ENCODE measurements at regions not wholly inside any gene's neighbourhood (a gene's known extent, or its start where the extent isn't known, plus 50 kb on each side); places are given as distances from the start of the nearest gene placed in this dataset.

GRCh38 chr22:48706934-48707762 lies 1120.5 kb downstream of the BRD1 start:
- DNase-seq (ENCODE audit: low read depth) = no peak

DNA sequence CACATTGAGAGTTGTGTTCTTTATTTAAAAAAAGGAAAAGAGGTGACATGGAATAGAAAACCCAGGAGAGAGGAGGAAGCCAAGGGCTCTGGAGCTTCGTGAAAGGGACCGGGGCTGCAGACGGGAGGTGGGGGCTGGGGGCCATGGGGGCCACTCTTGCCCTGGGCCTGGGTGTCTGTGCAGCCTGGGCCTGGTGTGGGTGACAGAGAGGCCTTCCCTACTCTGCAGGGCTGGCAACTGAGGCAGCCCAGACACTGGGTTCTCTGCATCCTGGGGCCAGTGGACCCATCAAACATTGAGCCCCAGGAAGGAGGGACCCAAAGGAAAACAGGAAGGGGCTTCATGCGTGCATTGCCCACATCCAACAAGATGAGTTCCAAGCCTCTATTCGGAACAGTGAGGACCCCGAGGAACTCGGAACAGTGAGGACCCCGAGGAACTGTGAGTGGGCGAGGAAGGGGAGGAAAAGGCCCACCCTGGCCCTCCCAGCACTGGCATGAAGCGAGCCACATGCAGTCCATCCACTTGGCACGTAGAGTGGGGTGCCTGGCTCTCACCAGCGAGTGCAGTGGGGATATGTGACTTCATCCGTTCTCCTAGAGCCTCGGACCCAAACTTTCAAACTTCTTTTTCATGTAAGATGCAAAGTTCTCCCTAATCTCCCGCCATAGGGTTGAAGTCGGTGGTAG lies 1121.6 kb downstream of the BRD1 start:
- DNase-seq (ENCODE audit: low read depth) = no peak

DNA sequence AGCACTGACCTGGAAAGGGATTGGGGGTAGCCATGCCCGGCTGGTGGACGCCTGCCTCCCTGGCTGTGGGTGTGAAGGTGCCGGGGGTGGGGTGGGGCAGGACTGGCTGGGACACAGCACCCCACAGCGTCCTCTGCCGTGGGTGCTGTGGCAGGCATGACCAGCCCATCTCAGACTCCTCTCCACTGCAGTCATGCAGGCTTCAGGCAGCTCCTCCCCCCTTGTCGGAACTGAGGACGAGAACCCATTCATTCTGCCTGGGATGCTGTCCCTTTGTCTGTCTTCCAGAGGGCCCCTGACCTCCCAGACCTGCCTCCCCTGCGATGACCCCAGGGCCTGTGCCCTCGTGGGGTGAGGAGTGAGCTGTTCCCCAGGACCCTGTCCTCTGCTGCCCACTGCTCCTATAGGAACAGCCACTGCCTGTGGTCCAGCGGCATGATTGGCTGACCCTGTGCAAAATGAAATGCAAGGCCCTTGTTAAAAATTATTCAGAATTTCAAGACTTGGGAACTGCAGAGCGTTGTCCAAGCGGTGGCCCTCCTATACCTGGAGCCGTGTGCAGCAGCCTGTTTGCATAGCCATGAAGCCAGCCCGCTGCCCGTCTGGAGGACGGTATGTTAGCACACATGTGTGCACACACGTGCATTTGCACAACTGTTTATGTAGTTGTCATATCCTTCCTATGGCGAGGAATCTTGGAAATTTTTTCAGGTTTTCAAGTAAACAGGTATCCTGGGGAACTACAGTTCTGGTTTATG lies 1122.3 kb downstream of the BRD1 start:
- DNase-seq (ENCODE audit: low read depth) = no peak

GRCh38 chr22:48704335-48704734 lies 1123.3 kb downstream of the BRD1 start:
- no peak for DNase-seq (ENCODE audit: low read depth)

DNA sequence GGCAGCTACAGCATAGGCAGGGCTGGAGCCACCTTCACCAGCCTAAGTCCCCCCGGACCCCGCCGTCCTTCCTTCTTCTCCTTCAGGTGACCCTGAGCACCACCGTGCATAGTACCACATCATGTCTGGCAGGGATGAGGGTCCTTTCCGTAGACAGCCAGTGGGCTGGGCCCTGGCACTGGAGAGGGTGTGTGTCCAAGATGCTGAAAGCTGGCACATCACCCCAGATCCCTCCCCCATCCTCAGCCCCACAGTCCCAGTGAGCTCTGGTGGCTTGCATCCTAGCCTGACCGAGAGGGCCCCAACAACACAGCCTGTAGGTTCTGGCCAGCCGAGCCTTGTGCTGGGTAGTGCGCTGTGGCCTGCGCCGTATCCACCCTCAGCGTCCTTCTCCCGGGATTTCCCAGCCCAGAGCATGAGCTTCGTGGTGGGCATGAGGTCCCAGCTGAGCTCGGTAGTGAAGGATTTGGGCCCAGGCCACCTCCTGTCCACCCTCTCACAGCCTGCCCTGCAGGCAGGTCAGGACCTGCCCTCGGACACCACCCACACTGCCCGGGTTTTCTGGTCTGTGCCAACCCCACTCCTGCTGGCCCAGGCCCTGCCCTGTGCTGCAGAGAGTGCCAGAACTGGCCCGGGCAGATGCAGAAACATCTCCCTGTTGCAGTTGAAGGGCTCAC lies 1124.3 kb downstream of the BRD1 start:
- no peak for DNase-seq (ENCODE audit: low read depth)

GRCh38 chr22:48702573-48703264 lies 1125.0 kb downstream of the BRD1 start:
- DNase-seq (ENCODE audit: low read depth) = no peak

- DNase-seq (ENCODE audit: low read depth) = no peak
Measured at GRCh38 chr22:48701296-48702030, 1126.2 kb downstream of the BRD1 start.

DNA sequence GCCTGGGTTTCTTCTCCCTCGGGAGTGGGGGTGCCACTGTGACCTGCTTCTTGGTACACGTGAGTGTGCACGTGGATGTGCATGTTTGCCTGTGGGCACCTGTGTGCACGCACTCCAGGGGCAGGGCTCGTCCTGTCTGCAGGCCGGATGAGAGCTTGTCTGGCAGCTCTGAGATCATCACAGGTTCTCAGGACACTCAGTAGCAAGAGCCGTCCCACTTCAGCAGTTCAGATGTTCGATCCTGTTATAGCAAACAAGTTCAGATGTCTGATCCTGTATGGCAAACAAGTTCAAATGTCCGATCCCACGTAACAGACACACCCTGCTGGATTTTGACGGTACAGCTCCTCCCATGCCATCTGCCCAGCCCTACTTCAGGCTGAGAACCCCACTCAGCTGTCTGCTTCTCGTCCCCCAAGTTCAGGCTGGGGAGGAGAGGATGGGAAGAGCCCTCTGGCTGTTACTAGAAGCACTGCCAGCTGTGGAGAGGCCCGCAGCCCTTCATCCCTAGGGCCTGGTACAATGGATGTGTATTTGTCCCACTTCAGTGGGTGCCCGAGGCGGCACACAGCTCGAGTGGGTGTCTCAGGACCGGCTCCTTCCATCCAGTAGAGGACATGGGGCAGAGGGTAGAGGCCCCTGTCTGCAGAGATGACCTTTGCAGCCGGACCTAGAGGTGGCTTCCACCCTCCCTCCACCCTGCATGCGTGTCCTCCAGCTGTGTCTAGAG lies 1126.9 kb downstream of the BRD1 start:
- no peak for DNase-seq (ENCODE audit: low read depth)

- no peak for DNase-seq (ENCODE audit: low read depth)
Measured at GRCh38 chr22:48700180-48700565, 1127.5 kb downstream of the BRD1 start.

DNA sequence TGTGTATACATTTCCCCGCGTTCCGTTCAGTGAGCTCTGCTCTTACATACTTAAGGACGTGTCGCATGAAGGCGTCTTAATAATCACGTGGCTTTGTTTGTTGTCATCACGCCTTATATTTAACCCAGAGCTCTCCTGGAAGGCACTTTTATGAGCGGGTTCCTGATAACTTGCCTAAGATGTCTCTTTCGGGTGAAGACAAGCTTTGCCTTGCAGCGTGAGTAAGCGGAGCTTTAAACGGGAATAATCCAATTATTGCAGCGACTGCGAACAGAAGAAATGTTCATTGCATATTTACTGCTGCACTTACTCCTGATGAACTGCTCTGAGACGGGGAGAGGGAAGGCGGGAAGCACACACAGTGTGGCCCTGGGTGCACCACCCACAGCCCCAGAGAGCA lies 1128.2 kb downstream of the BRD1 start:
- no peak for DNase-seq (ENCODE audit: low read depth)

GRCh38 chr22:48698618-48699017 lies 1129.1 kb downstream of the BRD1 start:
- DNase-seq (ENCODE audit: low read depth) = no peak

GRCh38 chr22:48697694-48698276 lies 1129.9 kb downstream of the BRD1 start:
- DNase-seq (ENCODE audit: low read depth) = no peak

DNA sequence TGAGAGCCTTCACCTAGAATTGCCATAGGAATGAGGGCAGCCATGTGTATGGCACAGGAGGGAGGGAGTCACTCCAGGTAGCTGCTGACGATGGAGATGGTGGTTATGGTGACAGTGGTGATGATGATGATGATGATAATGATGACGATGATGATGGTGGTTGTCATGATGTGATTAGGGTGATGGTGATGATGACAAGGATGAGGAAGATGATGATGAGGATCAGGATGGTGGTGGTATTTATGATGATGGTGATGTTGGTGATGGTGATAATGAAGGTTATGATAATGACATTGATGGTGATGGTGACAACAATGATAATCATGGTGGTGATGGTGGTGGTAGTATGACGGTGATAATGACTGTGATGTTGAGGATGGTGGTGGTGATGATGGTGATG lies 1130.5 kb downstream of the BRD1 start:
- DNase-seq (ENCODE audit: low read depth) = no peak

GRCh38 chr22:48696371-48696770 lies 1131.3 kb downstream of the BRD1 start:
- no peak for DNase-seq (ENCODE audit: low read depth)

DNA sequence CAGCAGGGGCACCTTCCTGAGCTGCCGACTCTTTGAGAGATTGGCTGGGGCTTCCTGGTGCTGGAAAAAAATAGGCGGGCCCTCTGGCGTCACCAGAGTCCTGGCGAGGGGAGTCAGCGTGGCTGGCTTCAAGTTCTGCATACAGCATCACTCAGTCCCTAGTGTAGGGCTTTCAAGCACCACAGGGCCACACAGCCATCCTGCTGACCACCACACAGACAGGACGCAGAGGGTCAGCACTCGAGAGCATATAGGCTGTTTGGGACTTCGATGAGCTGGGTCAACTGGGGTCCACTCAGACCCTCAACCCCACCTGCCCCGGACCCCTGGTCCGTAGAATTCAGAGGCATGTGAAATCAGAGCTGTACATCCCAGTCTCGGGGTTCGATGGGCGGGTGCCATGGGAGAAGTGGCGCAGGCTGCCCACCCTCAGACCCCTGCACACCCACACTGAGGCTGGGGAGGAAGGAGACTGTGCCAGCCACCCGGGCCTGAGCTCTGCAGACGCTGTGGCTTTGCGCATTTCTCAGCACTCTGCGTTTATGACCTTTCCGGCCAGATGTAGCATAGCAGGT lies 1131.9 kb downstream of the BRD1 start:
- no peak for DNase-seq (ENCODE audit: low read depth)

DNA sequence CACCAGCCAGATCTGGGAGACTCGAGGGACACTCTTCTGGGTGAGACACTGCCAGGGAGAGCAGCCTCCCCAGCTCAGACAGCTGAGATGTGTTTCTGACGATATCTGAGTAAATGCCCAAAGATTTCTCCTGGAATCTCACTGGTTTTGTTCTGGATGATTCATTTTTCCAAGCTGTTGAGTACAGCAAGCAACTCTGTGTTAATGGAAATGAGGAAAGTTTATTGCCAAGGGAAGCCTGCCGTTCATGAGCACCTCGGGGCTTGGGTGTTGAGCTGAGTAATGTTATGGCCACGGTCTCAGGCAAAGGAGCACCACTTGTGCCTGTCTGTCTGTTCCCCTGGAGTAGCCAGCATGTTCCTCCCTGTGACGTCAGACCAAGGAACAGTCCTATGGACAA lies 1132.4 kb downstream of the BRD1 start:
- no peak for DNase-seq (ENCODE audit: low read depth)

GRCh38 chr22:48694296-48694883 lies 1133.3 kb downstream of the BRD1 start:
- no peak for DNase-seq (ENCODE audit: low read depth)

DNA sequence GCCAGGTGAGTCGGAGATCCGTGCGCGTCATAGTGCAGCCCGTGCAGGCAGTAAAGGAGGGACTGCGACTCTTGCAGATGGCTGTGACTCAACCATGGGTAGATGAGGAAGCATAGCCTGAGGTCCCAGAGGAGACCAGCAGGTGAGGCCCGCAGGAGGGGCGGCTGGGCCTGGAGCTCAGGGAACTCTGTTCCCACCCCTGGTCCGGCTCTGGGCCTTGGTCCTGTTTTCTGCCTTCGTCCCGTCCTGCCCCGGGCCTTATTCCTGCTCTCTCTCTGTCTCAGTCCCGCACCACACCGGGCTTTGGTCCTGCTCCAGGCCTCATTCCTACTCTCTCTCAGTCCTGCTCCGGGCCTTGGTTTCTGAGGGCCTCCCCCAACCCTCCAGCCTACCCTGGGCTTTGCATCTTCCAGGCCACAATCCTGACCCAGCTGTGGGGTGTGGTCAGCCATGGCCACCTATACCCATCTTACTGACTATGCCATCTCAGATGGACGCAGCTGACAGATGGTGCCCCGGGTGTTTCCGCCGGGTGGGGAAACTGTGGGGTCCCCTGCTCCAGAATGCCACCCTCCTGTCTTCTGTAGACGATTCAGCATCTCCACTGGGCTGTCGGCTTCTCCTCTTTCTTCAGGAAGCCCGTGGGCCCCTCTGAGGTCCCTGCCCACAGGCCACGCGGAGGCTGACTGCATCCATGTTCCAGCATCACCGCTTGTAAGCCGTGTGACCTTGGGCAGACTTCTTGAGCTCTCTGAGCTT lies 1134.1 kb downstream of the BRD1 start:
- no peak for DNase-seq (ENCODE audit: low read depth)

Measured in stimulated activated CD8-positive, alpha-beta memory T cell treated with anti-CD3 and anti-CD28 coated beads, Interleukin-12 subunit alpha, Interleukin-12 subunit beta, amount 100 ng/mL, for 1 hour (primary cell).